ENCODE measurements at regions not wholly inside any gene's neighbourhood (a gene's known extent, or its start where the extent isn't known, plus 50 kb on each side); places are given as distances from the start of the nearest gene placed in this dataset.

- no peaks in the 10 kb centered on the region for H3K27me3 ChIP-seq (ENCODE audit: control insufficient read depth, insufficient read depth, low read length)
- BruUV-seq (replicated peaks) = no TSS peak
- intact Hi-C loops (cut with micrococcal nuclease; ENCODE audit: unreplicated experiment) (no loop called here), in situ Hi-C loops (cut with HindIII; ENCODE audit: low pct_unique_long_range_greater_than_20kb, low sequenced_read_pairs) (no loop called here)
- ATAC-seq (no peak), DNase-seq (ENCODE audit: low read depth, low spot score) (no peak)
- H3K36me3 ChIP-seq (ENCODE audit: control insufficient read depth, insufficient read depth, low read length) = no peaks in the 10 kb centered on the region
- no peak overlapping the region for H3K4me3 ChIP-seq (ENCODE audit: low read depth in 2 of 2, low read length in 2 of 2)
- H3K9me3 ChIP-seq (ENCODE audit: control insufficient read depth, insufficient read depth, low read depth, low read length) = no peaks in the 10 kb centered on the region
- no peak for TF ChIP-seq POLR2AphosphoS5 (IDR thresholded peaks at IDR 0.05; ENCODE audit: low read depth, low read length)
- TF ChIP-seq TCF7L2 (IDR thresholded peaks at IDR 0.05; ENCODE audit: low read depth, low read length) = no peak
- ChIA-PET POLR2A (no interaction called here), CTCF (no interaction called here)
- H3K4me1 ChIP-seq (ENCODE audit: control insufficient read depth, insufficient read depth, low read length) = no peaks in the 10 kb centered on the region
- no peak overlapping the region for H3K27ac ChIP-seq (ENCODE audit: low read length)
These were observed 81.8 kb upstream of the CPNE4 start for GRCh38 chr3:132116601-132117000.

GRCh38 chr3:132117642-132118041 lies 82.8 kb upstream of the CPNE4 start:
- intact Hi-C loops (cut with micrococcal nuclease; ENCODE audit: unreplicated experiment) = no loop called here
- Histone ChIP-seq H3K9me3 (ENCODE audit: control insufficient read depth, insufficient read depth, low read depth, low read length) (no peaks in the 10 kb centered on the region), H3K4me3 (ENCODE audit: low read depth in 2 of 2, low read length in 2 of 2) (no peak overlapping the region), H3K4me1 (ENCODE audit: control insufficient read depth, insufficient read depth, low read length) (no peaks in the 10 kb centered on the region), H3K27ac (ENCODE audit: low read length) (no peak overlapping the region), H3K27me3 (ENCODE audit: control insufficient read depth, insufficient read depth, low read length) (no peaks in the 10 kb centered on the region), H3K36me3 (ENCODE audit: control insufficient read depth, insufficient read depth, low read length) (no peaks in the 10 kb centered on the region)
- BruUV-seq (replicated peaks) = no TSS peak
- DNase-seq (ENCODE audit: low read depth, low spot score) (no peak), ATAC-seq (no peak)
- in situ Hi-C loops (cut with HindIII; ENCODE audit: low pct_unique_long_range_greater_than_20kb, low sequenced_read_pairs) = no loop called here
- ChIA-PET CTCF (no interaction called here), POLR2A (no interaction called here)
- TF ChIP-seq TCF7L2 (IDR thresholded peaks at IDR 0.05; ENCODE audit: low read depth, low read length) (no peak), REST (IDR thresholded peaks at IDR 0.05; ENCODE audit: insufficient read depth in 1 of 2, low read depth in 2 of 2, low read length in 1 of 2) (no peak), SIN3A (IDR thresholded peaks at IDR 0.05; ENCODE audit: borderline replicate concordance, insufficient read depth, low read depth, low read length) (no peak), CTCF (IDR thresholded peaks at IDR 0.05) (no peak), POLR2AphosphoS5 (IDR thresholded peaks at IDR 0.05; ENCODE audit: low read depth, low read length) (no peak)

- intact Hi-C loops (cut with micrococcal nuclease; ENCODE audit: unreplicated experiment) = no loop called here
- ChIA-PET POLR2A (no interaction called here), CTCF (no interaction called here)
- Histone ChIP-seq H3K4me3 (ENCODE audit: low read depth in 2 of 2, low read length in 2 of 2) (no peak overlapping the region), H3K27me3 (ENCODE audit: control insufficient read depth, insufficient read depth, low read length) (no peaks in the 10 kb centered on the region), H3K36me3 (ENCODE audit: control insufficient read depth, insufficient read depth, low read length) (no peaks in the 10 kb centered on the region), H3K4me1 (ENCODE audit: control insufficient read depth, insufficient read depth, low read length) (no peaks in the 10 kb centered on the region), H3K9me3 (ENCODE audit: control insufficient read depth, insufficient read depth, low read depth, low read length) (no peaks in the 10 kb centered on the region), H3K27ac (ENCODE audit: low read length) (no peak overlapping the region)
- BruUV-seq (replicated peaks) = no TSS peak
- no peak for TF ChIP-seq TCF7L2 (IDR thresholded peaks at IDR 0.05; ENCODE audit: low read depth, low read length)
- no peak for TF ChIP-seq POLR2AphosphoS5 (IDR thresholded peaks at IDR 0.05; ENCODE audit: low read depth, low read length)
- no peak for TF ChIP-seq CTCF (IDR thresholded peaks at IDR 0.05)
- TF ChIP-seq REST (IDR thresholded peaks at IDR 0.05; ENCODE audit: insufficient read depth in 1 of 2, low read depth in 2 of 2, low read length in 1 of 2) = no peak
- no peak for TF ChIP-seq SIN3A (IDR thresholded peaks at IDR 0.05; ENCODE audit: borderline replicate concordance, insufficient read depth, low read depth, low read length)
- ATAC-seq (no peak), DNase-seq (ENCODE audit: low read depth, low spot score) (no peak)
- in situ Hi-C loops (cut with HindIII; ENCODE audit: low pct_unique_long_range_greater_than_20kb, low sequenced_read_pairs) = no loop called here
These were observed 84.7 kb upstream of the CPNE4 start for GRCh38 chr3:132119531-132119930.

All from Panc1 (cell line).